GM21515 (cell line): ENCODE measurements at regions not wholly inside any gene's neighbourhood (a gene's known extent, or its start where the extent isn't known, plus 50 kb on each side); places are given as distances from the start of the nearest gene placed in this dataset.

ENCODE experiments used
- ATAC-seq: cut with Tn5 transposase; IDR thresholded peaks from one replicate; pipeline ENCODE4 v1.9.1; 2021; ENCODE audit not compliant: unreplicated experiment

GRCh38 chr12:58761308-58761707 lies 159.0 kb downstream of the LRIG3 start:
- no peak for ATAC-seq

GRCh38 chr12:58764100-58764953 lies 156.0 kb downstream of the LRIG3 start:
- ATAC-seq, result no peak

- no peak for ATAC-seq
Measured at GRCh38 chr12:58765076-58765475, 155.2 kb downstream of the LRIG3 start.

GRCh38 chr12:58765653-58766512 lies 154.4 kb downstream of the LRIG3 start:
- ATAC-seq, result no peak

- ATAC-seq, result no peak
Measured at GRCh38 chr12:58766513-58766870, 153.8 kb downstream of the LRIG3 start.

- ATAC-seq, result no peak
Measured at GRCh38 chr12:58767496-58767895, 152.8 kb downstream of the LRIG3 start.

GRCh38 chr12:58773986-58774385 lies 146.3 kb downstream of the LRIG3 start:
- no peak for ATAC-seq

- no peak for ATAC-seq
Measured at GRCh38 chr12:58774731-58775130, 145.6 kb downstream of the LRIG3 start.

GRCh38 chr12:58775396-58775795 lies 144.9 kb downstream of the LRIG3 start:
- no peak for ATAC-seq

GRCh38 chr12:58776144-58776543 lies 144.2 kb downstream of the LRIG3 start:
- no peak for ATAC-seq

- ATAC-seq, result no peak
Measured at GRCh38 chr12:58777815-58778214, 142.5 kb downstream of the LRIG3 start.

- no peak for ATAC-seq
Measured at GRCh38 chr12:58781609-58782008, 138.7 kb downstream of the LRIG3 start.

GRCh38 chr12:58787021-58787760 lies 133.1 kb downstream of the LRIG3 start:
- no peak for ATAC-seq

- ATAC-seq, result no peak
Measured at GRCh38 chr12:58794859-58795258, 125.4 kb downstream of the LRIG3 start.

GRCh38 chr12:58795825-58796224 lies 124.5 kb downstream of the LRIG3 start:
- ATAC-seq, result no peak

GRCh38 chr12:58801986-58802385 lies 118.3 kb downstream of the LRIG3 start:
- no peak for ATAC-seq

GRCh38 chr12:58803908-58804307 lies 116.4 kb downstream of the LRIG3 start:
- ATAC-seq, result no peak

- peak; percentile 67 for ATAC-seq
Measured at GRCh38 chr12:58804749-58805148, 115.6 kb downstream of the LRIG3 start.

- ATAC-seq, result no peak
Measured at GRCh38 chr12:58809064-58809607, 111.2 kb downstream of the LRIG3 start.

GRCh38 chr12:58811346-58811745 lies 109.0 kb downstream of the LRIG3 start:
- ATAC-seq, result no peak

- ATAC-seq, result no peak
Measured at GRCh38 chr12:58812214-58812613, 108.1 kb downstream of the LRIG3 start.
